ENCODE measurements at regions not wholly inside any gene's neighbourhood (a gene's known extent, or its start where the extent isn't known, plus 50 kb on each side); places are given as distances from the start of the nearest gene placed in this dataset.
A peak's percentile ranks its signal among the peaks of the same experiment; 100 is the strongest.

GRCh38 chr7:10759120-10759519, 214.6 kb upstream of the PHF14 start:
- DNase-seq (ENCODE audit: low read depth) = no peak
- Histone ChIP-seq H3K4me1 (ENCODE audit: insufficient read depth, low read length) (no peaks in the 10 kb centered on the region), H4K20me1 (ENCODE audit: insufficient read depth, low read length) (no peaks in the 10 kb centered on the region)

GRCh38 chr7:10767771-10768170, 205.9 kb upstream of the PHF14 start:
- TF ChIP-seq, protein P1, sequence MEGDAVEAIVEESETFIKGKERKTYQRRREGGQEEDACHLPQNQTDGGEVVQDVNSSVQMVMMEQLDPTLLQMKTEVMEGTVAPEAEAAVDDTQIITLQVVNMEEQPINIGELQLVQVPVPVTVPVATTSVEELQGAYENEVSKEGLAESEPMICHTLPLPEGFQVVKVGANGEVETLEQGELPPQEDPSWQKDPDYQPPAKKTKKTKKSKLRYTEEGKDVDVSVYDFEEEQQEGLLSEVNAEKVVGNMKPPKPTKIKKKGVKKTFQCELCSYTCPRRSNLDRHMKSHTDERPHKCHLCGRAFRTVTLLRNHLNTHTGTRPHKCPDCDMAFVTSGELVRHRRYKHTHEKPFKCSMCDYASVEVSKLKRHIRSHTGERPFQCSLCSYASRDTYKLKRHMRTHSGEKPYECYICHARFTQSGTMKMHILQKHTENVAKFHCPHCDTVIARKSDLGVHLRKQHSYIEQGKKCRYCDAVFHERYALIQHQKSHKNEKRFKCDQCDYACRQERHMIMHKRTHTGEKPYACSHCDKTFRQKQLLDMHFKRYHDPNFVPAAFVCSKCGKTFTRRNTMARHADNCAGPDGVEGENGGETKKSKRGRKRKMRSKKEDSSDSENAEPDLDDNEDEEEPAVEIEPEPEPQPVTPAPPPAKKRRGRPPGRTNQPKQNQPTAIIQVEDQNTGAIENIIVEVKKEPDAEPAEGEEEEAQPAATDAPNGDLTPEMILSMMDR (IDR thresholded peaks at IDR 0.05; ENCODE audit: insufficient read depth, low read depth, low read length) = no peak
- TF ChIP-seq EZH2 (IDR thresholded peaks at IDR 0.05; ENCODE audit: insufficient read depth, low read length) = no peak
- Histone ChIP-seq H3K9me3 (ENCODE audit: insufficient read depth, low read depth, low read length) (no peaks in the 10 kb centered on the region), H3K4me2 (ENCODE audit: low read length) (peak overlapping the region; percentile 28), H3K27ac (ENCODE audit: low read depth, low read length) (peak overlapping the region; percentile 7), H3K9ac (ENCODE audit: low read length) (no peak overlapping the region), H3K79me2 (ENCODE audit: insufficient read depth, low read length) (no peaks in the 10 kb centered on the region), H3K4me1 (ENCODE audit: insufficient read depth, low read length) (no peaks in the 10 kb centered on the region), H3K4me3 (ENCODE audit: insufficient read depth, low read depth, low read length) (no peak overlapping the region), H3K36me3 (ENCODE audit: insufficient read depth, low read length) (no peaks in the 10 kb centered on the region), H3K27me3 (ENCODE audit: insufficient read depth, low read length) (no peaks in the 10 kb centered on the region), H2AFZ (ENCODE audit: low read depth, low read length) (no peak overlapping the region), H4K20me1 (ENCODE audit: insufficient read depth, low read length) (no peaks in the 10 kb centered on the region)
- DNase-seq (ENCODE audit: low read depth) (peak; percentile 26), FAIRE-seq (no peak)
- Mint-ChIP-seq H3K36me3 (ENCODE audit: low read depth, unreplicated experiment) (no peaks in the 10 kb centered on the region), H3K9me3 (ENCODE audit: unreplicated experiment) (peaks cover 2% of the 10 kb centered on the region), H3K27ac (ENCODE audit: unreplicated experiment) (peak overlapping the region; percentile 16), H3K4me1 (ENCODE audit: low read depth, unreplicated experiment) (peaks cover 7% of the 10 kb centered on the region), H3K4me3 (ENCODE audit: unreplicated experiment) (no peak overlapping the region), H3K27me3 (ENCODE audit: low read depth, unreplicated experiment) (no peaks in the 10 kb centered on the region)

More at GRCh38 chr7:10759120-10759519, 214.6 kb upstream of the PHF14 start:
- no peak overlapping the region for H3K4me3 Mint-ChIP-seq (ENCODE audit: unreplicated experiment)
- Histone ChIP-seq H3K36me3 (ENCODE audit: insufficient read depth, low read length) (no peaks in the 10 kb centered on the region), H2AFZ (ENCODE audit: low read depth, low read length) (no peak overlapping the region), H3K79me2 (ENCODE audit: insufficient read depth, low read length) (no peaks in the 10 kb centered on the region), H3K9ac (ENCODE audit: low read length) (no peak overlapping the region), H3K27me3 (ENCODE audit: insufficient read depth, low read length) (no peaks in the 10 kb centered on the region), H3K4me3 (ENCODE audit: insufficient read depth, low read depth, low read length) (no peak overlapping the region), H3K9me3 (ENCODE audit: insufficient read depth, low read depth, low read length) (no peaks in the 10 kb centered on the region), H3K4me2 (ENCODE audit: low read length) (no peak overlapping the region), H3K27ac (ENCODE audit: low read depth, low read length) (no peak overlapping the region)
- H3K36me3 Mint-ChIP-seq (ENCODE audit: low read depth, unreplicated experiment) = no peaks in the 10 kb centered on the region
- FAIRE-seq = no peak
- no peak overlapping the region for H3K27ac Mint-ChIP-seq (ENCODE audit: unreplicated experiment)
- no peak for TF ChIP-seq EZH2 (IDR thresholded peaks at IDR 0.05; ENCODE audit: insufficient read depth, low read length)
- peaks cover 11% of the 10 kb centered on the region for H3K9me3 Mint-ChIP-seq (ENCODE audit: unreplicated experiment)
- no peaks in the 10 kb centered on the region for H3K27me3 Mint-ChIP-seq (ENCODE audit: low read depth, unreplicated experiment)
- no peaks in the 10 kb centered on the region for H3K4me1 Mint-ChIP-seq (ENCODE audit: low read depth, unreplicated experiment)

DNA sequence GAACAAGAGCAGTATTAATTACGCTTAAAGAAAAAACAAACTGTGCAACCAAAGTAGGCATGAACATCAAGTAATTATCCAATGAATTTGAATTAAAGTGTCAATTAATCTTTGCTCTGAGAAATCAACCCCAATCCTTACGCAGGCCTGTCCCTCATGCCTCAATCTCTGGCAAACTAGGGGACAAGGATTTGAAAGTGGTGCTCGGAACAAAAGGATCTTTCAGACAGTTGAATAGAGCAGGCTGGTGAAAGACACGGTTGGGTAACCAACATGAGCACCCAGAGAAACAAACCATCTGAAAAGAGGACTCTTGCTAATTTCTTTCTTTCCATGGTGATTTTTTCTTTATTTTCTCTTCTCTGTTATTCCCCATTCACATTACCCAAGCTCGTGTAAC, 203.5 kb upstream of the PHF14 start:
- Histone ChIP-seq H3K9me3 (ENCODE audit: insufficient read depth, low read depth, low read length) (no peaks in the 10 kb centered on the region), H3K9ac (ENCODE audit: low read length) (no peak overlapping the region), H3K4me1 (ENCODE audit: insufficient read depth, low read length) (no peaks in the 10 kb centered on the region), H3K4me3 (ENCODE audit: insufficient read depth, low read depth, low read length) (no peak overlapping the region), H3K36me3 (ENCODE audit: insufficient read depth, low read length) (no peaks in the 10 kb centered on the region), H3K4me2 (ENCODE audit: low read length) (no peak overlapping the region), H4K20me1 (ENCODE audit: insufficient read depth, low read length) (no peaks in the 10 kb centered on the region), H3K27me3 (ENCODE audit: insufficient read depth, low read length) (no peaks in the 10 kb centered on the region), H3K27ac (ENCODE audit: low read depth, low read length) (no peak overlapping the region), H3K79me2 (ENCODE audit: insufficient read depth, low read length) (no peaks in the 10 kb centered on the region), H2AFZ (ENCODE audit: low read depth, low read length) (no peak overlapping the region)
- peaks cover 7% of the 10 kb centered on the region for H3K4me1 Mint-ChIP-seq (ENCODE audit: low read depth, unreplicated experiment)
- H3K36me3 Mint-ChIP-seq (ENCODE audit: low read depth, unreplicated experiment) = no peaks in the 10 kb centered on the region
- H3K27ac Mint-ChIP-seq (ENCODE audit: unreplicated experiment) = no peak overlapping the region
- H3K4me3 Mint-ChIP-seq (ENCODE audit: unreplicated experiment) = no peak overlapping the region
- TF ChIP-seq EZH2 (IDR thresholded peaks at IDR 0.05; ENCODE audit: insufficient read depth, low read length) = no peak
- TF ChIP-seq, protein P1 (IDR thresholded peaks at IDR 0.05; ENCODE audit: insufficient read depth, low read depth, low read length) = no peak
- peaks cover 2% of the 10 kb centered on the region for H3K9me3 Mint-ChIP-seq (ENCODE audit: unreplicated experiment)
- H3K27me3 Mint-ChIP-seq (ENCODE audit: low read depth, unreplicated experiment) = no peaks in the 10 kb centered on the region
- DNase-seq (ENCODE audit: low read depth) = no peak
- FAIRE-seq = no peak

Measured in astrocyte (in vitro differentiated cells and primary cell).